Mesenchymal stem cell (in vitro differentiated cells and primary cell): ENCODE measurements at regions not wholly inside any gene's neighbourhood (a gene's known extent, or its start where the extent isn't known, plus 50 kb on each side); places are given as distances from the start of the nearest gene placed in this dataset.

Experiments used
- DNase-seq: peaks from one replicate; pipeline ENCODE4 v3.0.0-alpha.2; 2013
- H2AFZ ChIP-seq: one replicate; pipeline ENCODE4 v1.6.1; 2013; ENCODE audit warnings: low read depth, mild to moderate bottlenecking, control low read depth, inconsistent platforms, low read length, moderate library complexity
- H2AK5ac ChIP-seq: 2 replicates; pipeline ENCODE4 v1.6.1; 2013; ENCODE audit warnings: low read length, moderate library complexity, mild to moderate bottlenecking, inconsistent platforms; ENCODE audit not compliant: severe bottlenecking
- H2BK120ac ChIP-seq: one replicate; pipeline ENCODE4 v1.6.1; 2013; ENCODE audit warnings: low read depth, mild to moderate bottlenecking, inconsistent platforms, low read length, moderate library complexity
- H2BK12ac ChIP-seq, 2 experiments: one replicate each; pipeline ENCODE4 v1.6.1; 2013; ENCODE audit warnings: inconsistent platforms in 2 of 2, low read length in 2 of 2, mild to moderate bottlenecking in 2 of 2, moderate library complexity in 2 of 2, control low read depth in 1 of 2
- H2BK15ac ChIP-seq: one replicate; pipeline ENCODE4 v1.6.1; 2013; ENCODE audit warnings: mild to moderate bottlenecking, low read depth, inconsistent platforms; ENCODE audit not compliant: poor library complexity, severe bottlenecking
- H2BK5ac ChIP-seq: 2 replicates; pipeline ENCODE4 v1.6.1; 2013; ENCODE audit warnings: low read depth, mild to moderate bottlenecking, low read length, control low read depth, inconsistent platforms; ENCODE audit not compliant: poor library complexity, severe bottlenecking
- H3K14ac ChIP-seq, 2 experiments: one replicate each; pipeline ENCODE4 v1.6.1; 2013; ENCODE audit warnings: inconsistent platforms in 2 of 2, low read length in 2 of 2, control low read depth in 1 of 2, mild to moderate bottlenecking in 1 of 2, moderate library complexity in 1 of 2
- H3K18ac ChIP-seq, 2 experiments: one replicate each; pipeline ENCODE4 v1.6.1; 2013; ENCODE audit warnings: inconsistent platforms in 2 of 2, low read length in 2 of 2, control low read depth in 1 of 2, low read depth in 1 of 2, mild to moderate bottlenecking in 1 of 2
- H3K23ac ChIP-seq, 2 experiments: one replicate each; pipeline ENCODE4 v1.6.1; 2013; ENCODE audit warnings: inconsistent platforms in 2 of 2, low read length in 2 of 2, mild to moderate bottlenecking in 2 of 2, moderate library complexity in 2 of 2, control low read depth in 1 of 2
- H3K27ac ChIP-seq: 2 replicates; pipeline ENCODE4 v1.5.1; 2013; ENCODE audit warnings: mild to moderate bottlenecking, moderate library complexity, low read length, control low read depth, inconsistent platforms; ENCODE audit not compliant: poor library complexity, severe bottlenecking
- H3K27me3 ChIP-seq, 2 experiments: 2 replicates each; pipeline versions ENCODE4 v1.6.1 to v1.7.0; 2013; ENCODE audit warnings: low read length in 2 of 2, mild to moderate bottlenecking in 2 of 2, moderate library complexity in 2 of 2, control low read depth in 1 of 2, inconsistent platforms in 1 of 2; ENCODE audit not compliant: control insufficient read depth in 1 of 2, insufficient read depth in 1 of 2
- H3K36me3 ChIP-seq, 2 experiments: 2 replicates each; pipeline versions ENCODE4 v1.6.1 to v1.7.0; 2013; ENCODE audit warnings: low read length in 2 of 2, control low read depth in 1 of 2, inconsistent platforms in 1 of 2, low read depth in 1 of 2, mild to moderate bottlenecking in 1 of 2; ENCODE audit not compliant: insufficient read depth in 2 of 2, control insufficient read depth in 1 of 2
- H3K4ac ChIP-seq, 2 experiments: one replicate each; pipeline ENCODE4 v1.6.1; 2013; ENCODE audit warnings: inconsistent platforms in 2 of 2, low read length in 2 of 2, mild to moderate bottlenecking in 2 of 2, moderate library complexity in 2 of 2, control low read depth in 1 of 2, low read depth in 1 of 2
- H3K4me1 ChIP-seq: 2 replicates; pipeline ENCODE4 v1.6.1; 2013; ENCODE audit warnings: low read depth, low read length, control low read depth; ENCODE audit not compliant: control insufficient read depth, insufficient read depth
- H3K4me2 ChIP-seq: 2 replicates; pipeline ENCODE4 v1.6.1; 2013; ENCODE audit warnings: low read length, mild to moderate bottlenecking, inconsistent platforms; ENCODE audit not compliant: poor library complexity, severe bottlenecking
- H3K4me3 ChIP-seq, 2 experiments: 2 replicates each; pipeline versions ENCODE4 v1.5.1 to v1.7.0; 2013; ENCODE audit warnings: low read length in 2 of 2, mild to moderate bottlenecking in 2 of 2, control low read depth in 1 of 2, low read depth in 1 of 2; ENCODE audit not compliant: insufficient read depth in 1 of 2
- H3K79me1 ChIP-seq: replicated peaks from 2 replicates; pipeline ENCODE4 v1.6.1; 2013; ENCODE audit warnings: mild to moderate bottlenecking, control low read depth, low read length, inconsistent platforms; ENCODE audit not compliant: poor library complexity, severe bottlenecking
- H3K9ac ChIP-seq: 2 replicates; pipeline ENCODE4 v1.7.0; 2013; ENCODE audit warnings: mild to moderate bottlenecking, low read length, moderate library complexity
- H3K9me3 ChIP-seq: 2 replicates; pipeline ENCODE4 v1.7.0; 2013; ENCODE audit warnings: mild to moderate bottlenecking, low read length; ENCODE audit not compliant: control insufficient read depth
- H4K8ac ChIP-seq: one replicate; pipeline ENCODE4 v1.6.1; 2013; ENCODE audit warnings: inconsistent platforms, mild to moderate bottlenecking, low read length, moderate library complexity
- H4K91ac ChIP-seq: one replicate; pipeline ENCODE4 v1.6.1; 2013; ENCODE audit warnings: mild to moderate bottlenecking, low read length, inconsistent platforms
- WGBS: methylation state at CpG from one replicate; pipeline ENCODE4 v1.1.7; 2013; ENCODE audit warnings: mixed read lengths; 5-methylcytosine and 5-hydroxymethylcytosine counted together

DNA sequence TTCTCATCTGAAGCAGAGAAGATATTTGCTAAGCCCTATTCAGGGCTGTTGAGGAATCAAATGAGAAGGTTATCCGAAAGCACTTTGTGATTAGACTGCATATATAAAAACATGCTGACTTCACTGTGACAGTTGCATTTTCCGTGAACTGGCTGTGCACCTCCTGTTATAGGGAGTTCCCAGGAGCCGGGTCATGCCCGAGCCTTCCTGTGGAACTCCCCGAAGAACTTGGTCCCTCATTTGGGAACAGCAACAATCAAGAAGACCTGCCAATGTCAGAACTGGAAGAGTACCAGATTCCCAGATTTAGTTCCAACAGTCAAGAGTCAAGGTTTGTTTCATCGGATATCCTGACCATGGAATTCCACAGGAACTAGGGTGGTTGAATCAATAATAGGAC lies 130.4 kb upstream of the RAI14 start:
- Histone ChIP-seq H3K27ac (no peak overlapping the region), H3K9me3 (no peaks in the 10 kb centered on the region), H3K14ac (no peak overlapping the region), H3K4me1 (peaks cover 3% of the 10 kb centered on the region), H3K4me3 (no peak overlapping the region), H3K18ac (no peak overlapping the region), H3K36me3 (no peaks in the 10 kb centered on the region), H3K9ac (no peak overlapping the region), H2BK12ac (no peak overlapping the region), H4K91ac (no peak overlapping the region), H3K27me3 (no peaks in the 10 kb centered on the region), H3K4me2 (no peak overlapping the region), H2AK5ac (no peak overlapping the region), H3K23ac (no peak overlapping the region), H2BK15ac (no peak overlapping the region), H3K79me1 (peaks cover 1% of the 10 kb centered on the region), H3K4ac (no peak overlapping the region), H4K8ac (no peak overlapping the region), H2BK120ac (no peak overlapping the region), H2AFZ (no peak overlapping the region), H2BK5ac (no peak overlapping the region)
- 79% methylated on average over 5 of the region's 6 CpGs for WGBS
- no peak for DNase-seq

DNA sequence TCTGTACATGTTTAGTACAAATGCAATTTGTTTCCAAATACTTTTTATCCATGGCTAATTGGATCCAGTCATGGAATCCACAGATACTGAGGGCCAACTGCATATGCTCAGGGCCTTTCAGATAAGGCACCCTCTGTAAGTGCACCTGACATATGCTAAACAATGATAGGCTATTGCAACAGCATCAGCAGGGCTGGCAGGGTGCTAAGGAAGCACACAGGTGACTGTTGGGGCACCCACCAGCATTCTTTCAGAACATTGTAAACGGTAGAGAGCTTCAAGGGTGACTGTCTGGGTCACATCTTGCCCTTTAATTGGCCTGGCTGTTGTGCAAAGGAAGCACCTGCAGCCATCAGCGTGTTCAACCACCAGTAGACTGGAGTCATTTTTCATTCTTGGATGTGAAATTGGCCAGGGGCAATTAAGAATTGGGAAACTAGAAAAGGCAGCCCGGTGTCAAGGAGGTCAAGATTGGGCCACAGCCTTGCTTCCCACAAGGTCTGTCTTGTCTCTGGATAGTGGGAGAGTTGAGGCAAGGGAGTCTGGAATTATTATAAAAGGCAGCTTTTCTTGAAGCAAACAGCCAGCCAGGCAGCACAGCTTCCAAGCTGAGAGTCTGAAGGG lies 129.3 kb upstream of the RAI14 start:
- Histone ChIP-seq H3K18ac (no peak overlapping the region), H3K4me1 (peaks cover 6% of the 10 kb centered on the region), H2BK5ac (no peak overlapping the region), H2BK120ac (no peak overlapping the region), H3K9me3 (no peaks in the 10 kb centered on the region), H3K23ac (no peak overlapping the region), H3K36me3 (no peaks in the 10 kb centered on the region), H3K27ac (no peak overlapping the region), H3K9ac (no peak overlapping the region), H2AFZ (no peak overlapping the region), H3K79me1 (peaks cover 1% of the 10 kb centered on the region), H3K4me2 (no peak overlapping the region), H3K4ac (no peak overlapping the region), H3K4me3 (no peak overlapping the region), H2BK12ac (no peak overlapping the region), H2AK5ac (no peak overlapping the region), H3K27me3 (no peaks in the 10 kb centered on the region), H4K91ac (no peak overlapping the region), H2BK15ac (no peak overlapping the region), H3K14ac (no peak overlapping the region), H4K8ac (no peak overlapping the region)
- WGBS = 74% methylated on average over 3 of the region's 3 CpGs
- DNase-seq = no peak

DNA sequence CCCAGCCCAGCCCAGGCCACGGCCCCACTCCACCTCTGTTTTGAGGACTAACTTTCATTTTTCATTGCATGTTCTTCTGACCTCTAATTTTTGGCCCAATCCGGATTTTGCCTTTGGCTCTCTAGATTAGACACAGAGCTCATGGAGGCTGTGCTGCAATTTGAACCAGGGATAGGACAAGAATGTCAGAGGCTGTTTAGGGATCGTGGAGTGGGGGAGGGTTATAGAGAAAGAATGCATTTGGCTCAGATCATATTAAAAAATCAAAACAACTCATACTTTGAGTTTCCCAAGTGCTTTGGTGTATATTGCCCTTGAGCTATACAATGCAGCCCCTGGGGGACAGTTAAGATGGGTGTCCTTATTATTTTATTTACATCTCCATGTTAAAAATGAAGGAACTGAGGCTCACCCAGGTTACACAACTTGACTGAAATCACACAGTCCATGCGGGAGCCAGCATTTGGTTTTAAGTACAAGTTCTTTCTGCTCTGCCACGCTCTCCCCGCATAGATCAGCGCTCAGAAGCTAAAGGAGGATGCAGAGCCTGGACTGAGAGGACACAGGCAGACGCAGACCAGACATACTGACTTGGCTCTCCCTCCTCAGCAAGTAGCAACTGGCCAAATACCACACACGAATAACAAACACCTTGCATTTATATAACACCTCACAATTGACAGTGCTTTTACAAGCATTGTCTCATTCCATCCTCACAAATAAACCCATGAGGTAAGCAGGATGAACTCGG lies 126.4 kb upstream of the RAI14 start:
- H2AK5ac ChIP-seq = peak overlapping the region; percentile 21
- H2AFZ ChIP-seq = no peak overlapping the region
- H3K27me3 ChIP-seq = no peaks in the 10 kb centered on the region
- no peak overlapping the region for H4K91ac ChIP-seq
- H2BK15ac ChIP-seq = no peak overlapping the region
- H3K4me2 ChIP-seq = no peak overlapping the region
- no peaks in the 10 kb centered on the region for H3K9me3 ChIP-seq
- 91% methylated on average over 9 of the region's 10 CpGs for WGBS
- H3K23ac ChIP-seq = no peak overlapping the region
- H2BK5ac ChIP-seq = no peak overlapping the region
- H3K27ac ChIP-seq = no peak overlapping the region
- no peak overlapping the region for H3K14ac ChIP-seq
- no peak overlapping the region for H3K9ac ChIP-seq
- no peak overlapping the region for H3K4me3 ChIP-seq
- H3K4me1 ChIP-seq = peaks cover 10% of the 10 kb centered on the region
- H4K8ac ChIP-seq = no peak overlapping the region
- no peak overlapping the region for H2BK12ac ChIP-seq
- H2BK120ac ChIP-seq = no peak overlapping the region
- no peak overlapping the region for H3K4ac ChIP-seq
- H3K36me3 ChIP-seq = no peaks in the 10 kb centered on the region
- no peak for DNase-seq
- H3K79me1 ChIP-seq = peaks cover 1% of the 10 kb centered on the region
- H3K18ac ChIP-seq = no peak overlapping the region

DNA sequence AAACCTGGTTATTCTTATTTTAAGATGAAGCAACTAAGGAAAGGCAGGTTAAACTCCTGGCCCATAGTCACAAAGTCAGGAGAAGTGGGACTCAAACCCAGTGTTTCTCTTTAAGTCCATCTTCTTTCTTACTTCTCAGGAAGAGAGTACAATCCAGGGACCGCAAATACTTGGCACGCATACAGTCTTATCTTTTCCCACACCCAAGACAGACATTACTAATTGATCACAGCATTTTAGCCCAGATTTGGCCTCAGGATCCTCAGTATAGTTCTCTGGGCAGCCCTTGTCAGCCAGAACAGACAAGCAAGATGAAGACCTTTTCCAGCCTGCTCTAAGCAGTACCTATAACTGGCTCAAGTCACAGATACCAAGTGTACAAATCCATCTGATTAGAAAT lies 125.5 kb upstream of the RAI14 start:
- H3K9ac ChIP-seq = no peak overlapping the region
- H2BK120ac ChIP-seq = no peak overlapping the region
- no peak overlapping the region for H2AFZ ChIP-seq
- H3K79me1 ChIP-seq = peaks cover 1% of the 10 kb centered on the region
- H4K8ac ChIP-seq = no peak overlapping the region
- peak overlapping the region; percentile 46 for H2AK5ac ChIP-seq
- no peak overlapping the region for H2BK12ac ChIP-seq
- H3K14ac ChIP-seq = no peak overlapping the region
- H3K4ac ChIP-seq = no peak overlapping the region
- H3K9me3 ChIP-seq = no peaks in the 10 kb centered on the region
- H2BK5ac ChIP-seq = no peak overlapping the region
- no peaks in the 10 kb centered on the region for H3K36me3 ChIP-seq
- no peak overlapping the region for H4K91ac ChIP-seq
- H3K18ac ChIP-seq = no peak overlapping the region
- H3K4me1 ChIP-seq = peaks cover 10% of the 10 kb centered on the region
- H3K23ac ChIP-seq = no peak overlapping the region
- no peak overlapping the region for H3K27ac ChIP-seq
- H3K27me3 ChIP-seq = no peaks in the 10 kb centered on the region
- H3K4me2 ChIP-seq = no peak overlapping the region
- H3K4me3 ChIP-seq = no peak overlapping the region
- DNase-seq = no peak
- 93% methylated on average over 2 of the region's 2 CpGs for WGBS
- no peak overlapping the region for H2BK15ac ChIP-seq
